ENCODE measurements at regions not wholly inside any gene's neighbourhood (a gene's known extent, or its start where the extent isn't known, plus 50 kb on each side); places are given as distances from the start of the nearest gene placed in this dataset.

DNA sequence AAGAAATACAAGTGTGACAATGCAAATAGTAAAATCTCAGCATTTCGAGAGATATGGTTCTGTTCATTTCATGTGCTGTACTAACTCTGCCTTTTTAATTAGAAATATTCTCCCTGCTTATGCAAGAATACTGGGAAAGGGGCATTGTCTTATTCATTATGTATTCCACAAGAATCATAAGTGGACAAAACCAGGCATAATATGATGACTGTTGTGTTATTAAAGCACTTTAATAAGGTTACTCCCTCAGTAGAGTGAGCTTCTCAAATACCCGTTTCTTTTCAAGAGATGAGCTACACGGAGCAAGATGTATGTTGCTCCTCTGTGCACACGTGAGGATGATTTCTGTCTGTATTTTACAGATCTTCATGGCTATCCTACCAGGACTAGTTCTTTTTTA lies 638.7 kb upstream of the FANCL start:
- TF ChIP-seq ZNF274 (IDR thresholded peaks at IDR 0.05; ENCODE audit: low read depth, low read length), result no peak
- no peak for TF ChIP-seq SUZ12 (IDR thresholded peaks at IDR 0.05; ENCODE audit: extremely low read depth, insufficient read depth, insufficient read length)
- TF ChIP-seq YY1 (IDR thresholded peaks at IDR 0.05; ENCODE audit: insufficient read depth, insufficient read length), result no peak
